Neural crest cell (in vitro differentiated cells): ENCODE measurements at regions not wholly inside any gene's neighbourhood (a gene's known extent, or its start where the extent isn't known, plus 50 kb on each side); places are given as distances from the start of the nearest gene placed in this dataset.

Source experiments
- DNase-seq: peaks from one replicate; pipeline ENCODE4 v3.0.0; 2021; ENCODE audit warnings: low read depth, mixed read lengths, low spot score
- H3K27ac Mint-ChIP-seq: one replicate; pipeline ENCODE4 v1.8.0; 2021; ENCODE audit warnings: mild to moderate bottlenecking, mixed read lengths; ENCODE audit not compliant: unreplicated experiment
- H3K27me3 Mint-ChIP-seq: 2 replicates; pipeline ENCODE4 v1.8.0; 2021; ENCODE audit warnings: low read depth, mild to moderate bottlenecking, mixed read lengths
- H3K36me3 Mint-ChIP-seq: 2 replicates; pipeline ENCODE4 v1.8.0; 2021; ENCODE audit warnings: low read depth, mild to moderate bottlenecking, mixed read lengths
- H3K4me1 Mint-ChIP-seq: 2 replicates; pipeline ENCODE4 v1.8.0; 2021; ENCODE audit warnings: mixed read lengths
- H3K4me3 Mint-ChIP-seq: one replicate; pipeline ENCODE4 v1.8.0; 2021; ENCODE audit warnings: mild to moderate bottlenecking, mixed read lengths
- H3K9me3 Mint-ChIP-seq: 2 replicates; pipeline ENCODE4 v1.8.0; 2021; ENCODE audit warnings: mixed read lengths
- CTCF ChIP-seq: fragments of 200-600 bp; sonication (generic); conservative IDR thresholded peaks from 2 replicates; pipeline ENCODE4 v1.5.0; 2021; ENCODE audit warnings: antibody characterized with exemption, mild to moderate bottlenecking

- no peak for DNase-seq
- Mint-ChIP-seq H3K27ac (no peak overlapping the region), H3K4me3 (no peak overlapping the region), H3K36me3 (no peaks in the 10 kb centered on the region), H3K9me3 (peaks cover 2% of the 10 kb centered on the region), H3K27me3 (no peaks in the 10 kb centered on the region), H3K4me1 (peaks cover 5% of the 10 kb centered on the region)
- no peak for TF ChIP-seq CTCF
Measured at GRCh38 chr1:94654459-94654858, 112.9 kb upstream of the F3 start.

DNA sequence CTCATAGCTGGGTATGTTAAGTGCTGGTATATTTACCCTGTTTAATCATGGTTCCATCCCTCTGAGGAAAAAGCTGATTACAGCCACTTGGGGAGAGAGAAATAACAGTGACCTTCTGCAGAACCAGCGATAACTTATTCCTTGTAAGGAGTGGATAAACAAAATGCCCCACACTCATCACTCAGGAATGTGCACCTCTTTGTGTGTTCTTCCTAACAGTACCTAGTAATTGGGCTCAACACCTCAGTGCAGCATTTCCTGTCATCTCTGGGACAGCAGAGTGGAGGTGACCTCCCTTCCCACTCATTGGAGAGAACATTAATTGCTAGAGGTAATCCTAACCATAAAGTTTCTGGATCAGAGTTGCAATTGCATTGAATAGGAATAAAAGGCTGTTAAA lies 112.5 kb upstream of the F3 start:
- peaks cover under 1% of the 10 kb centered on the region for H3K4me1 Mint-ChIP-seq
- DNase-seq = no peak
- no peak overlapping the region for H3K4me3 Mint-ChIP-seq
- H3K9me3 Mint-ChIP-seq = peaks cover 2% of the 10 kb centered on the region
- no peak overlapping the region for H3K27ac Mint-ChIP-seq
- no peaks in the 10 kb centered on the region for H3K36me3 Mint-ChIP-seq
- TF ChIP-seq CTCF = no peak
- no peaks in the 10 kb centered on the region for H3K27me3 Mint-ChIP-seq

DNA sequence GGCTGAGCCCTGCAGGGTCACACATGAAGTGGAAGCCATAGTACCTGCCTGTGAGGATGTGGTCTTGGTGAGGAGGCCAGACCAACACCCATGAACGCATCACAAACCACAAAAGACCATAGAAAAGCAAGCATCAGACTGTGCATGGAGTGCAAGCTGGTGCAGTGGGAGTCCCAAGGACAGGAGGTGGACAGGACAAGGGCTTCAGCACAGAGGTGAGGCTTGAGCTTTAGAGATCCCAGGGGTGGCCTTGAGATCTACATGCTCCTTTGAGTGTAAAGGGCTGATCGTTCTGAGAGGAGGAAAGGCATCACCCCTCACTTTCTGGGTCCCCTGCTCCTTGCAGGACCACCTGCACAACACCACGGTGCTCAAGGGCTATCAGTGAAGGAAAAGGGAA lies 111.9 kb upstream of the F3 start:
- DNase-seq = no peak
- peaks cover 2% of the 10 kb centered on the region for H3K9me3 Mint-ChIP-seq
- no peaks in the 10 kb centered on the region for H3K27me3 Mint-ChIP-seq
- H3K27ac Mint-ChIP-seq = no peak overlapping the region
- H3K4me3 Mint-ChIP-seq = no peak overlapping the region
- no peak for TF ChIP-seq CTCF
- H3K4me1 Mint-ChIP-seq = no peaks in the 10 kb centered on the region
- H3K36me3 Mint-ChIP-seq = no peaks in the 10 kb centered on the region

GRCh38 chr1:94651076-94651475 lies 109.5 kb upstream of the F3 start:
- H3K4me3 Mint-ChIP-seq = no peak overlapping the region
- H3K4me1 Mint-ChIP-seq = no peaks in the 10 kb centered on the region
- no peak for DNase-seq
- no peaks in the 10 kb centered on the region for H3K36me3 Mint-ChIP-seq
- H3K9me3 Mint-ChIP-seq = peaks cover 2% of the 10 kb centered on the region
- no peak for TF ChIP-seq CTCF
- H3K27ac Mint-ChIP-seq = no peak overlapping the region
- no peaks in the 10 kb centered on the region for H3K27me3 Mint-ChIP-seq

- no peaks in the 10 kb centered on the region for H3K27me3 Mint-ChIP-seq
- no peaks in the 10 kb centered on the region for H3K36me3 Mint-ChIP-seq
- no peak for TF ChIP-seq CTCF
- no peak for DNase-seq
- no peak overlapping the region for H3K4me3 Mint-ChIP-seq
- H3K9me3 Mint-ChIP-seq = peaks cover 2% of the 10 kb centered on the region
- H3K4me1 Mint-ChIP-seq = no peaks in the 10 kb centered on the region
- no peak overlapping the region for H3K27ac Mint-ChIP-seq
Measured at GRCh38 chr1:94650301-94650700, 108.7 kb upstream of the F3 start.
